GM12874 (cell line): ENCODE measurements at regions not wholly inside any gene's neighbourhood (a gene's known extent, or its start where the extent isn't known, plus 50 kb on each side); places are given as distances from the start of the nearest gene placed in this dataset.

ENCODE experiments used
- CTCF ChIP-seq: IDR thresholded peaks from 2 replicates; pipeline ENCODE4 v1.5.1; 2011; ENCODE audit warnings: low read depth, mild to moderate bottlenecking, control low read depth, low read length, moderate library complexity; ENCODE audit not compliant: insufficient read depth

- TF ChIP-seq CTCF = no peak
Measured at GRCh38 chr2:203800783-203801182, 66.8 kb upstream of the CTLA4 start.

GRCh38 chr2:203802342-203803052 lies 65.1 kb upstream of the CTLA4 start:
- no peak for TF ChIP-seq CTCF

- TF ChIP-seq CTCF = no peak
Measured at GRCh38 chr2:203803053-203803429, 64.5 kb upstream of the CTLA4 start.

- no peak for TF ChIP-seq CTCF
Measured at GRCh38 chr2:203804070-203804469, 63.5 kb upstream of the CTLA4 start.

- TF ChIP-seq CTCF = no peak
Measured at GRCh38 chr2:203804764-203805485, 62.6 kb upstream of the CTLA4 start.

- TF ChIP-seq CTCF = no peak
Measured at GRCh38 chr2:203805486-203805838, 62.1 kb upstream of the CTLA4 start.

GRCh38 chr2:203806761-203807160 lies 60.8 kb upstream of the CTLA4 start:
- no peak for TF ChIP-seq CTCF
